T-cell (primary cell): ENCODE measurements at regions not wholly inside any gene's neighbourhood (a gene's known extent, or its start where the extent isn't known, plus 50 kb on each side); places are given as distances from the start of the nearest gene placed in this dataset.

Experiments used
- ATAC-seq, 4 experiments: fragments of 200-7000 bp in 3 of 4; fragments of 150-1000 bp in 1 of 4; cut with Tn5 transposase; replicated peaks in 1 of 4; 1 replicate in 3 of 4; 2 replicates in 1 of 4; pipeline ENCODE4 v1.10.0; 2021; ENCODE audit warnings: moderate library complexity in 3 of 4, mild to moderate bottlenecking in 2 of 4, moderate number of reproducible peaks in 1 of 4
- CTCF ChIA-PET, 2 donors: fragments of 300-600 bp; sonication (Branson Sonifier 250); formaldehyde crosslinking; loops; one replicate each; lab custom pipeline; 2022; ENCODE audit warnings: antibody characterized with exemption in 2 of 2; lab: Charles Lee
- POLR2A ChIA-PET, 2 donors: fragments of 300-600 bp; sonication (Branson Sonifier 250); formaldehyde crosslinking; loops; one replicate each; lab custom pipeline; 2022; ENCODE audit warnings: antibody characterized with exemption in 2 of 2; lab: Charles Lee
- DNase-seq, 35 experiments: peaks; one replicate each; pipeline versions ENCODE4 v3.0.0 to v3.0.0-alpha.2; 2013 to 2023
- H3K27ac ChIP-seq: one replicate; pipeline ENCODE4 v1.5.1; 2013; ENCODE audit warnings: low read length
- H3K27me3 ChIP-seq, 2 experiments: replicated peaks in 1 of 2; 1 replicate in 1 of 2; 2 replicates in 1 of 2; pipeline versions ENCODE4 v1.6.1 to v1.7.0; 2013; ENCODE audit warnings: low read length in 1 of 2, mixed read lengths in 1 of 2; ENCODE audit not compliant: control insufficient read depth in 2 of 2, insufficient read depth in 2 of 2; ENCODE audit errors: extremely low read depth in 1 of 2
- H3K36me3 ChIP-seq, 2 donors: 1 replicate in 1 of 2; 2 replicates in 1 of 2; pipeline versions ENCODE4 v1.6.1 to v1.7.0; 2013; ENCODE audit warnings: low read length in 1 of 2; ENCODE audit not compliant: control insufficient read depth in 2 of 2, insufficient read depth in 1 of 2; ENCODE audit errors: extremely low read depth in 1 of 2
- H3K4me1 ChIP-seq, 2 experiments: 1 replicate in 1 of 2; 2 replicates in 1 of 2; pipeline versions ENCODE4 v1.6.1 to v1.7.0; 2013; ENCODE audit warnings: low read length in 2 of 2, mixed read lengths in 1 of 2; ENCODE audit not compliant: insufficient read depth in 2 of 2, control insufficient read depth in 1 of 2; ENCODE audit errors: extremely low read depth in 1 of 2
- H3K4me3 ChIP-seq, 2 donors: 1 replicate in 1 of 2; 2 replicates in 1 of 2; pipeline versions ENCODE4 v1.5.1 to v1.7.0; 2013; ENCODE audit warnings: mild to moderate bottlenecking in 2 of 2, low read length in 1 of 2, moderate library complexity in 1 of 2; ENCODE audit not compliant: control insufficient read depth in 1 of 2; ENCODE audit errors: extremely low read depth in 1 of 2
- H3K9me3 ChIP-seq: 2 replicates; pipeline ENCODE4 v1.7.0; 2013
- H3K27ac Mint-ChIP-seq, 2 donors: one replicate each; pipeline ENCODE4 v1.8.0; 2020 to 2021; ENCODE audit warnings: mild to moderate bottlenecking in 2 of 2, mixed read lengths in 2 of 2
- H3K27me3 Mint-ChIP-seq, 2 donors: one replicate each; pipeline ENCODE4 v1.8.0; 2021 to 2022; ENCODE audit warnings: mixed read lengths in 2 of 2
- H3K36me3 Mint-ChIP-seq: one replicate; pipeline ENCODE4 v1.8.0; 2021; ENCODE audit warnings: mixed read lengths
- H3K4me1 Mint-ChIP-seq, 3 donors: one replicate each; pipeline ENCODE4 v1.8.0; 2020 to 2022; ENCODE audit warnings: mixed read lengths in 3 of 3, mild to moderate bottlenecking in 1 of 3
- H3K4me3 Mint-ChIP-seq, 3 donors: one replicate each; pipeline ENCODE4 v1.8.0; 2020 to 2022; ENCODE audit warnings: mild to moderate bottlenecking in 3 of 3, mixed read lengths in 3 of 3, moderate library complexity in 3 of 3
- H3K9me3 Mint-ChIP-seq, 3 donors: one replicate each; pipeline ENCODE4 v1.8.0; 2020 to 2022; ENCODE audit warnings: mixed read lengths in 3 of 3
- WGBS: methylation state at CpG from one replicate; pipeline ENCODE4 v1.1.5; 2013; ENCODE audit warnings: missing lambda C conversion rate; ENCODE audit not compliant: insufficient coverage; 5-methylcytosine and 5-hydroxymethylcytosine counted together

- Mint-ChIP-seq H3K27me3 (peaks cover 21 to 24% of the 10 kb centered on the region in 2 donors), H3K36me3 (no peaks in the 10 kb centered on the region), H3K27ac (no peak overlapping the region), H3K4me3 (no peak overlapping the region), H3K4me1 (no peaks in the 10 kb centered on the region), H3K9me3 (no peaks in the 10 kb centered on the region)
- H3K27ac ChIP-seq, result no peak overlapping the region
- H3K4me1 ChIP-seq, result no peaks in the 10 kb centered on the region
- H3K36me3 ChIP-seq, result no peaks in the 10 kb centered on the region
- CTCF ChIA-PET, result no interaction called here
- H3K4me3 ChIP-seq, result no peak overlapping the region
- peaks cover 0 to 46% of the 10 kb centered on the region in 2 experiments for H3K27me3 ChIP-seq
- POLR2A ChIA-PET, result no interaction called here
- no peaks in the 10 kb centered on the region for H3K9me3 ChIP-seq
- no peak for DNase-seq
- no peak for ATAC-seq
- 76% methylated on average over 14 of the region's 14 CpGs for WGBS
Measured at GRCh38 chr21:36547464-36547863, 67.5 kb upstream of the CLDN14 start.

GRCh38 chr21:36548866-36549265 lies 68.9 kb upstream of the CLDN14 start:
- Mint-ChIP-seq H3K4me3 (no peak overlapping the region), H3K9me3 (no peaks in the 10 kb centered on the region), H3K27me3 (peaks cover 13 to 17% of the 10 kb centered on the region in 2 donors), H3K36me3 (no peaks in the 10 kb centered on the region), H3K27ac (no peak overlapping the region), H3K4me1 (no peaks in the 10 kb centered on the region)
- Histone ChIP-seq H3K36me3 (no peaks in the 10 kb centered on the region), H3K9me3 (no peaks in the 10 kb centered on the region), H3K4me1 (no peaks in the 10 kb centered on the region), H3K27me3 (peaks cover 0 to 43% of the 10 kb centered on the region in 2 experiments), H3K4me3 (no peak overlapping the region), H3K27ac (no peak overlapping the region)
- no peak for DNase-seq
- ChIA-PET CTCF (no interaction called here), POLR2A (no interaction called here)
- 60% methylated on average over 1 of the region's 3 CpGs for WGBS
- ATAC-seq, result no peak

GRCh38 chr21:36549470-36549869 lies 69.5 kb upstream of the CLDN14 start:
- Mint-ChIP-seq H3K4me3 (no peak overlapping the region), H3K9me3 (no peaks in the 10 kb centered on the region), H3K27ac (no peak overlapping the region), H3K27me3 (peaks cover 12 to 14% of the 10 kb centered on the region in 2 donors), H3K4me1 (no peaks in the 10 kb centered on the region), H3K36me3 (no peaks in the 10 kb centered on the region)
- POLR2A ChIA-PET, result no interaction called here
- WGBS, result 81% methylated on average over 7 of the region's 7 CpGs
- H3K36me3 ChIP-seq, result no peaks in the 10 kb centered on the region
- peaks cover 0 to 38% of the 10 kb centered on the region in 2 experiments for H3K27me3 ChIP-seq
- H3K4me1 ChIP-seq, result no peaks in the 10 kb centered on the region
- ATAC-seq, result no peak
- H3K4me3 ChIP-seq, result no peak overlapping the region
- no peak for DNase-seq
- H3K9me3 ChIP-seq, result no peaks in the 10 kb centered on the region
- H3K27ac ChIP-seq, result no peak overlapping the region
- CTCF ChIA-PET, result no interaction called here

GRCh38 chr21:36550761-36551160 lies 70.8 kb upstream of the CLDN14 start:
- H3K4me3 Mint-ChIP-seq, result no peak overlapping the region
- no peak for DNase-seq
- H3K4me1 Mint-ChIP-seq, result no peaks in the 10 kb centered on the region
- no peak overlapping the region for H3K27ac Mint-ChIP-seq
- CTCF ChIA-PET, result no interaction called here
- Histone ChIP-seq H3K9me3 (no peaks in the 10 kb centered on the region), H3K4me3 (no peak overlapping the region), H3K27ac (no peak overlapping the region), H3K4me1 (no peaks in the 10 kb centered on the region), H3K27me3 (peaks cover 0 to 38% of the 10 kb centered on the region in 2 experiments), H3K36me3 (no peaks in the 10 kb centered on the region)
- H3K36me3 Mint-ChIP-seq, result no peaks in the 10 kb centered on the region
- WGBS, result 55% methylated on average over 3 of the region's 7 CpGs
- H3K27me3 Mint-ChIP-seq, result peaks cover 9 to 13% of the 10 kb centered on the region in 2 donors
- no peak for ATAC-seq
- POLR2A ChIA-PET, result no interaction called here
- no peaks in the 10 kb centered on the region for H3K9me3 Mint-ChIP-seq

- WGBS, result 100% methylated on average over 1 of the region's 4 CpGs
- H3K9me3 Mint-ChIP-seq, result no peaks in the 10 kb centered on the region
- no peaks in the 10 kb centered on the region for H3K9me3 ChIP-seq
- no peak overlapping the region for H3K27ac Mint-ChIP-seq
- H3K4me1 ChIP-seq, result no peaks in the 10 kb centered on the region
- H3K27me3 ChIP-seq, result peaks cover 0 to 38% of the 10 kb centered on the region in 2 experiments
- DNase-seq, result no peak
- no peak overlapping the region for H3K4me3 Mint-ChIP-seq
- peaks cover 9 to 13% of the 10 kb centered on the region in 2 donors for H3K27me3 Mint-ChIP-seq
- H3K4me1 Mint-ChIP-seq, result no peaks in the 10 kb centered on the region
- ChIA-PET CTCF (no interaction called here), POLR2A (no interaction called here)
- no peaks in the 10 kb centered on the region for H3K36me3 ChIP-seq
- H3K27ac ChIP-seq, result no peak overlapping the region
- no peaks in the 10 kb centered on the region for H3K36me3 Mint-ChIP-seq
- no peak for ATAC-seq
- H3K4me3 ChIP-seq, result no peak overlapping the region
Measured at GRCh38 chr21:36551321-36551720, 71.4 kb upstream of the CLDN14 start.

GRCh38 chr21:36551731-36552433 lies 72.0 kb upstream of the CLDN14 start:
- Mint-ChIP-seq H3K9me3 (peaks cover 0 to 3% (median 0%) of the 10 kb centered on the region in 3 donors), H3K27me3 (peaks cover 14 to 15% of the 10 kb centered on the region in 2 donors), H3K27ac (no peak overlapping the region), H3K4me1 (no peaks in the 10 kb centered on the region), H3K36me3 (no peaks in the 10 kb centered on the region), H3K4me3 (no peak overlapping the region)
- no peak for DNase-seq
- CTCF ChIA-PET, result no interaction called here
- ATAC-seq, result no peak
- H3K9me3 ChIP-seq, result no peaks in the 10 kb centered on the region
- no peak overlapping the region for H3K27ac ChIP-seq
- no peaks in the 10 kb centered on the region for H3K36me3 ChIP-seq
- H3K4me1 ChIP-seq, result no peaks in the 10 kb centered on the region
- 61% methylated on average over 5 of the region's 10 CpGs for WGBS
- POLR2A ChIA-PET, result no interaction called here
- no peak overlapping the region for H3K4me3 ChIP-seq
- H3K27me3 ChIP-seq, result peaks cover 0 to 38% of the 10 kb centered on the region in 2 experiments

GRCh38 chr21:36552434-36552785 lies 72.5 kb upstream of the CLDN14 start:
- Mint-ChIP-seq H3K4me1 (no peaks in the 10 kb centered on the region), H3K27ac (no peak overlapping the region), H3K27me3 (peaks cover 15 to 16% of the 10 kb centered on the region in 2 donors), H3K36me3 (no peaks in the 10 kb centered on the region), H3K4me3 (no peak overlapping the region), H3K9me3 (peaks cover 0 to 5% (median 0%) of the 10 kb centered on the region in 3 donors)
- CTCF ChIA-PET, result no interaction called here
- ATAC-seq (no peak), DNase-seq (no peak)
- H3K4me3 ChIP-seq, result no peak overlapping the region
- H3K4me1 ChIP-seq, result no peaks in the 10 kb centered on the region
- no peaks in the 10 kb centered on the region for H3K9me3 ChIP-seq
- peaks cover 0 to 37% of the 10 kb centered on the region in 2 experiments for H3K27me3 ChIP-seq
- POLR2A ChIA-PET, result no interaction called here
- no peak overlapping the region for H3K27ac ChIP-seq
- H3K36me3 ChIP-seq, result no peaks in the 10 kb centered on the region
